ENCODE measurements at regions not wholly inside any gene's neighbourhood (a gene's known extent, or its start where the extent isn't known, plus 50 kb on each side); places are given as distances from the start of the nearest gene placed in this dataset.

- H3K9ac ChIP-seq (ENCODE audit: insufficient read depth, low read length), result no peak overlapping the region
- H3K9me3 ChIP-seq (ENCODE audit: control insufficient read depth, insufficient read depth, low read depth, low read length), result no peaks in the 10 kb centered on the region
- no peak overlapping the region for H3K4me3 ChIP-seq (replicated peaks in 1 of 4; ENCODE audit: control extremely low read depth in 1 of 4, insufficient read depth in 1 of 4, low read depth in 3 of 4, low read length in 4 of 4)
- no peaks in the 10 kb centered on the region for H4K20me1 ChIP-seq (ENCODE audit: control insufficient read depth, extremely low read depth, insufficient read depth, low read length)
- no peaks in the 10 kb centered on the region for H3K36me3 ChIP-seq (ENCODE audit: control insufficient read depth, insufficient read depth, low read length)
- no peaks in the 10 kb centered on the region for H3K4me1 ChIP-seq (ENCODE audit: control insufficient read depth, extremely low read depth, insufficient read depth, low read length)
- TF ChIP-seq CTCF (conservative IDR thresholded peaks at IDR 0.05 in 1 of 2, IDR thresholded peaks at IDR 0.05 in 1 of 2; ENCODE audit: low read depth in 1 of 2, low read length in 2 of 2) (no peak), EZH2 (IDR thresholded peaks at IDR 0.05; ENCODE audit: low read length, missing control alignments) (no peak)
- no peaks in the 10 kb centered on the region for H3K79me2 ChIP-seq (ENCODE audit: control insufficient read depth, insufficient read depth, low read length)
- H3K4me2 ChIP-seq (ENCODE audit: extremely low read depth, insufficient read depth, low read length), result no peak overlapping the region
- no peak for DNase-seq (ENCODE audit: low read depth in 2 of 2)
- H2AFZ ChIP-seq (ENCODE audit: low read length), result no peak overlapping the region
- no peaks in the 10 kb centered on the region for H3K27me3 ChIP-seq (ENCODE audit: control insufficient read depth, insufficient read depth, low read length)
- no peak overlapping the region for H3K27ac ChIP-seq (ENCODE audit: insufficient read depth, low read length)
Observed at GRCh38 chr17:52674686-52675085, 516.2 kb upstream of the CA10 start.

- H3K27me3 ChIP-seq (ENCODE audit: control insufficient read depth, insufficient read depth, low read length), result no peaks in the 10 kb centered on the region
- no peaks in the 10 kb centered on the region for H3K36me3 ChIP-seq (ENCODE audit: control insufficient read depth, insufficient read depth, low read length)
- no peak for DNase-seq (ENCODE audit: low read depth in 2 of 2)
- no peaks in the 10 kb centered on the region for H4K20me1 ChIP-seq (ENCODE audit: control insufficient read depth, extremely low read depth, insufficient read depth, low read length)
- no peaks in the 10 kb centered on the region for H3K9me3 ChIP-seq (ENCODE audit: control insufficient read depth, insufficient read depth, low read depth, low read length)
- no peak overlapping the region for H2AFZ ChIP-seq (ENCODE audit: low read length)
- TF ChIP-seq EZH2 (IDR thresholded peaks at IDR 0.05; ENCODE audit: low read length, missing control alignments), result no peak
- no peaks in the 10 kb centered on the region for H3K79me2 ChIP-seq (ENCODE audit: control insufficient read depth, insufficient read depth, low read length)
- no peak overlapping the region for H3K4me3 ChIP-seq (replicated peaks in 1 of 4; ENCODE audit: control extremely low read depth in 1 of 4, insufficient read depth in 1 of 4, low read depth in 3 of 4, low read length in 4 of 4)
- H3K9ac ChIP-seq (ENCODE audit: insufficient read depth, low read length), result no peak overlapping the region
- no peak overlapping the region for H3K27ac ChIP-seq (ENCODE audit: insufficient read depth, low read length)
- no peak overlapping the region for H3K4me2 ChIP-seq (ENCODE audit: extremely low read depth, insufficient read depth, low read length)
- no peaks in the 10 kb centered on the region for H3K4me1 ChIP-seq (ENCODE audit: control insufficient read depth, extremely low read depth, insufficient read depth, low read length)
Observed at GRCh38 chr17:52673791-52674190, 515.3 kb upstream of the CA10 start.

- H3K9ac ChIP-seq (ENCODE audit: insufficient read depth, low read length), result no peak overlapping the region
- no peaks in the 10 kb centered on the region for H3K27me3 ChIP-seq (ENCODE audit: control insufficient read depth, insufficient read depth, low read length)
- no peak overlapping the region for H3K4me3 ChIP-seq (replicated peaks in 1 of 4; ENCODE audit: control extremely low read depth in 1 of 4, insufficient read depth in 1 of 4, low read depth in 3 of 4, low read length in 4 of 4)
- H3K4me1 ChIP-seq (ENCODE audit: control insufficient read depth, extremely low read depth, insufficient read depth, low read length), result no peaks in the 10 kb centered on the region
- no peaks in the 10 kb centered on the region for H4K20me1 ChIP-seq (ENCODE audit: control insufficient read depth, extremely low read depth, insufficient read depth, low read length)
- no peaks in the 10 kb centered on the region for H3K9me3 ChIP-seq (ENCODE audit: control insufficient read depth, insufficient read depth, low read depth, low read length)
- TF ChIP-seq EZH2 (IDR thresholded peaks at IDR 0.05; ENCODE audit: low read length, missing control alignments) (no peak), CTCF (conservative IDR thresholded peaks at IDR 0.05 in 1 of 2, IDR thresholded peaks at IDR 0.05 in 1 of 2; ENCODE audit: low read depth in 1 of 2, low read length in 2 of 2) (no peak)
- no peak overlapping the region for H2AFZ ChIP-seq (ENCODE audit: low read length)
- H3K79me2 ChIP-seq (ENCODE audit: control insufficient read depth, insufficient read depth, low read length), result no peaks in the 10 kb centered on the region
- no peak overlapping the region for H3K27ac ChIP-seq (ENCODE audit: insufficient read depth, low read length)
- H3K4me2 ChIP-seq (ENCODE audit: extremely low read depth, insufficient read depth, low read length), result no peak overlapping the region
- DNase-seq (ENCODE audit: low read depth in 2 of 2), result no peak
- no peaks in the 10 kb centered on the region for H3K36me3 ChIP-seq (ENCODE audit: control insufficient read depth, insufficient read depth, low read length)
Observed at GRCh38 chr17:52666264-52666663, 507.8 kb upstream of the CA10 start.
